NCI-H2196 treated with DMSO at 0.1 percent for 48 hours (cell line): ENCODE measurements at regions not wholly inside any gene's neighbourhood (a gene's known extent, or its start where the extent isn't known, plus 50 kb on each side); places are given as distances from the start of the nearest gene placed in this dataset.

Source experiments
- DNase-seq: peaks from one replicate; lab custom pipeline; 2025; ENCODE audit not compliant: unreplicated experiment; lab: John Stamatoyannopoulos, UW

DNA sequence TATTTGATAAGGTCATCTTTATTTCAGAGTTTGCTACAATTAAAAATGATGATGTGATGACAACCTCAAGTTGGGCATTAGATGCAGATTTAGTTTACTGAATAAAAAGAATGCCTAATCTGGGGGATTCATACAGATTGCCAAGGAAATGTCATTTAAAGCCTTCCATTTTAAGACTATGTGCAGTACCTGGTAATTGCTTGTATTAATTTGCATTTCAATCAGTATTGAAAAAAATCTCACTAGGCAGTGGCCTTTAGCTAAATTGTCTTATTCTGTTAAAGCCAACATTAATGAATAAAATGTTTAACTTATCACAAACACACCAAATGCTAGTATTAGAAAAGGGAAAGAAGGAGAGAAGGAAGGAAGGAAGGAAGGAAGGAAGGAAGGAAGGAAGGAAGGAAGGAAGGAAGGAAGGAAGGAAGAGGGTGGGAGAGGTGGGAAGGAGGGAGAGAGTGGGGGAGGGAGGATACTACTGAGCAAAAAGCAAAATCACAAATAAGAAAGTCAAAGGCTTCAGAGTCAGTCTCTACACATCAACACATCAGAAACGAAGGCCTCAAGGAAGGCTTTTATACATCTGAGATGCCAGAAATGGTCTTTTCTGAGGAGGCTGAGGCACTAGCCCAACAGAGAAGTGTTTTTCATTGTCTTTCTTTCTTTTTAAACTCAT lies 271.1 kb upstream of the CLEC14A start:
- DNase-seq = no peak

GRCh38 chr14:38524636-38525509 lies 269.0 kb upstream of the CLEC14A start:
- no peak for DNase-seq

- no peak for DNase-seq
Observed at GRCh38 chr14:38522724-38523123, 266.8 kb upstream of the CLEC14A start.

- no peak for DNase-seq
Observed at GRCh38 chr14:38521591-38521990, 265.7 kb upstream of the CLEC14A start.

GRCh38 chr14:38517426-38517825 lies 261.5 kb upstream of the CLEC14A start:
- no peak for DNase-seq

- no peak for DNase-seq
Observed at GRCh38 chr14:38512236-38512635, 256.3 kb upstream of the CLEC14A start.

DNA sequence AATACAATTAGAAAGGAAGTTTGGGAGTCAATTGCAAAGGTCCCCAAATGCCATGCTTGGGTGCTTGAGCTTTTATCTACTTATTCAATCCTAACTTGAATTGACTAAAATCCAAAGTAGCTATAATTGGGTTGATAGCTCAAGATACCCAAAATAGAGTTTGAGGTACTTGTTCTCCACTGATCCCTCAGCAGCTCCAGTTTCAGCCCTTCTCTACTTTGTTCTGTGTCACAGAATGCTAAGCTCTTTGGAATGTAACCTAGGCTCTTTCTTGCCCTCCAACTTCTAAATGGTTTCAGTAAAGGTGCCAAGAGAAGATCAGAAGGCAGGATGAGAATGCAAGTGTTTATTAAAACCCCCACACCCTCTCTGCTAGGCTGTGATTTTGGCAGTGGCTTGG lies 251.4 kb upstream of the CLEC14A start:
- no peak for DNase-seq

DNA sequence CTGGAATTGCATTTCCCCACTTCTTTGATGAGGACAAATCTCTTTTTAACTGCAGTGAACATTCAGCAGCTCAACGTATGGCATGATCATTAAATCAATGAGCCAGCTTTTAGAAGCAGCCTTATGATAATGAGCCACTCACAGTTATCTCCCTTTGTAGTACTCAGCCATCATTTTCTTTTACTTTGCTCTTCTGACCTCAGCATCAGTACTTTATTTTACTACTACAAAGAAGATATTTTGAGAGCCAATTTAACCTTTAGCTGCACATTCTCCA lies 250.0 kb upstream of the CLEC14A start:
- DNase-seq = no peak

GRCh38 chr14:38505221-38505972 lies 249.5 kb upstream of the CLEC14A start:
- DNase-seq = no peak

DNA sequence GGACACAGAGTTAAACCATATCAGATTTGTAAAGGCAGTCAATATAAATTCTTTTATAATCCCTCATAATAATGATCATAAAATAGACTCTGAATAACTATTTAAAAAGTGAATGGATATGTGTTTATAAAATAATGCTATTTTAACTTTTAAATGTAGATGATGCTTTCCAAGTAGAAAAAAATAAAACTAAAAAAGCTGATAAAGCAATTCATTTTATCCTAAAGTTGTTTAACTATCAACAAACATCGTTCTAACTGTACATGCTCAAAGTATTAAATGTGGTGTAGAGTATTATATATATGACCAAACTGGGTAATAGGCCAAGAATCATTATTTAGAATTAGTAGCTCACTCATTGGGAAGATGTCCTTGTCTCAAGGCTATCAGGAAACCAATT lies 248.3 kb upstream of the CLEC14A start:
- DNase-seq = no peak

- no peak for DNase-seq
Observed at GRCh38 chr14:38502239-38502638, 246.3 kb upstream of the CLEC14A start.

- DNase-seq = no peak
Observed at GRCh38 chr14:38500125-38500524, 244.2 kb upstream of the CLEC14A start.

DNA sequence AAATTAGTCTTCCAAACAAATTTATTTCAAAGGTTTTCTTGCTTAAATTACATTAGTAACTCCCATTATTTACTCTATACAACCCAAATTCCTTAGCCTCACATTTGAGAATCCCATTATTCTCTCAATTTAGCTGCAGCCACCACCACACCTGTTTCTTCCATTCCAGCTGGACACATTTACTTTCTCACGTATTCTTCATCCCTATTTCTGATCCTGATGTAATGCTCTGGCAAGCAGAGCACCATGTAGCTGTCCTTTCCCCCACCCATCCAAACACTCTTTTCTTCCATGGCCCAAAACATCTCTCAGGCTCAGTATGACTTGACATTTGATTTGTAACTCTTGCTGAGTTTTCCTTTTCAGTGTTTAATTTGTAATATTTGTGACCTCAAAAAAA lies 240.2 kb upstream of the CLEC14A start:
- DNase-seq = no peak

- DNase-seq = no peak
Observed at GRCh38 chr14:38490273-38490672, 234.4 kb upstream of the CLEC14A start.

- no peak for DNase-seq
Observed at GRCh38 chr14:38485026-38485425, 229.1 kb upstream of the CLEC14A start.

- no peak for DNase-seq
Observed at GRCh38 chr14:38481952-38482678, 226.2 kb upstream of the CLEC14A start.

DNA sequence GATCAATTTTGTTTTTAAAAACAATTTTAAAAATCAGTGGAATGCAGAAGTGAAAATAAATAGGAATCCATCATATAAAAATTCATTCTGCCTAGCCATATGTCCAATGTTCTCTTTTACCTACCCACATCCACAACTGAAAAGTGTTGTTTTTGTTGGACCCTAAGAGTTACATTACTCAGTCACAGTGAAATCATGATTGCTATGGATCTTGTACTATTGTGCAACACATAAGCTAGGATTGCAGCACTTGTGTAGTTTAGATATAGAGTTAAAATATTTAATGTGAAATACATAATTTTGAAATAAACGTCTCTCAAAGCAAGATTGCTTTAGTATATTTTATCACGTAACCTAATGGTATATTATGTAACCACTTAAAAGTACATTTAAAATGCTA lies 213.3 kb upstream of the CLEC14A start:
- DNase-seq = no peak

GRCh38 chr14:38442208-38442607 lies 186.3 kb upstream of the CLEC14A start:
- DNase-seq = no peak

- no peak for DNase-seq
Observed at GRCh38 chr14:38432186-38432585, 176.3 kb upstream of the CLEC14A start.

- no peak for DNase-seq
Observed at GRCh38 chr14:38431156-38431555, 175.3 kb upstream of the CLEC14A start.

DNA sequence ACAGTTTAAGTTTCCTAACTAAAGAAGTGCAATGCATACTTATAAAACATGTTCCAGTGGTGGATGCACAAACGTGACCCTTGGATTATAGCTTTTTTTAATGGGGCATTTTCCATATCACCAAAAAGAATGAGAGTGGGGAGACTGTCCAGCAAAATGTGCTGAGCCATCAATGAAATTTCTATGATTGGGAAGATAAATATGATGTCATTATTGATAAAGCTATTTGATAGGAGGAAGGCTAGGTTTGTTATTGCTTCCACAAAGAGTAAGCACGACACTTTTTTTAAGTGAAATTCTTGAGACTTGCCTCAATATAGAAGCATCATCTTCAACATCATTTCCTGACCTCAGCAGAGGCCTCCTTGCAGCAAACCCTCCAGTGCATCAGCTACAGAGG lies 174.6 kb upstream of the CLEC14A start:
- no peak for DNase-seq
